ENCODE measurements at regions not wholly inside any gene's neighbourhood (a gene's known extent, or its start where the extent isn't known, plus 50 kb on each side); places are given as distances from the start of the nearest gene placed in this dataset.
"Not testable (repeated sequence)": the region's sequence is repeated elsewhere in the genome, so short reads cannot be mapped to it uniquely, and the experiment has no call there.

- TF ChIP-seq PATZ1 (CRISPR knock-in tag; IDR thresholded peaks at IDR 0.05; ENCODE audit: borderline replicate concordance); POU6F1 (CRISPR knock-in tag; IDR thresholded peaks at IDR 0.05; ENCODE audit: borderline replicate concordance, low read depth); CSRNP3 (CRISPR knock-in tag; IDR thresholded peaks at IDR 0.05); ZNF8 (CRISPR knock-in tag; IDR thresholded peaks at IDR 0.05); CSDC2 (CRISPR knock-in tag; IDR thresholded peaks at IDR 0.05); TSHZ2 (CRISPR knock-in tag; IDR thresholded peaks at IDR 0.05): not testable (repeated sequence)
- TF ChIP-seq, protein P1, sequence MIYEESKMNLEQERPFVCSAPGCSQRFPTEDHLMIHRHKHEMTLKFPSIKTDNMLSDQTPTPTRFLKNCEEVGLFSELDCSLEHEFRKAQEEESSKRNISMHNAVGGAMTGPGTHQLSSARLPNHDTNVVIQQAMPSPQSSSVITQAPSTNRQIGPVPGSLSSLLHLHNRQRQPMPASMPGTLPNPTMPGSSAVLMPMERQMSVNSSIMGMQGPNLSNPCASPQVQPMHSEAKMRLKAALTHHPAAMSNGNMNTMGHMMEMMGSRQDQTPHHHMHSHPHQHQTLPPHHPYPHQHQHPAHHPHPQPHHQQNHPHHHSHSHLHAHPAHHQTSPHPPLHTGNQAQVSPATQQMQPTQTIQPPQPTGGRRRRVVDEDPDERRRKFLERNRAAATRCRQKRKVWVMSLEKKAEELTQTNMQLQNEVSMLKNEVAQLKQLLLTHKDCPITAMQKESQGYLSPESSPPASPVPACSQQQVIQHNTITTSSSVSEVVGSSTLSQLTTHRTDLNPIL (CRISPR knock-in tag; IDR thresholded peaks at IDR 0.05; ENCODE audit: low read depth): not testable (repeated sequence)
Measured at GRCh38 chr21:6090286-6090908, 4431.0 kb upstream of the TPTE start.

Measured in SK-N-SH treated with all-trans-retinoic acid at 6 μM for 48 hours (cell line).